Esophagus muscularis mucosa (tissue), 4 donors: ENCODE measurements at regions not wholly inside any gene's neighbourhood (a gene's known extent, or its start where the extent isn't known, plus 50 kb on each side); places are given as distances from the start of the nearest gene placed in this dataset.

Source experiments
- DNase-seq: peaks from one replicate; pipeline ENCODE4 v3.0.0-alpha.2; 2017; ENCODE audit errors: extremely low spot score
- H3K27ac ChIP-seq, 4 donors: fragments of 200-600 bp; sonication (generic); replicated peaks in 1 of 4; 1 replicate in 3 of 4; 2 replicates in 1 of 4; pipeline ENCODE4 v1.5.1; 2016 to 2019; ENCODE audit warnings: mild to moderate bottlenecking in 1 of 4
- H3K27me3 ChIP-seq, 4 donors: fragments of 200-600 bp; sonication (generic); one replicate each; pipeline versions ENCODE4 v1.5.1 to v1.6.0; 2016 to 2019
- H3K36me3 ChIP-seq, 4 donors: fragments of 200-600 bp; sonication (generic); one replicate each; pipeline ENCODE4 v1.5.1; 2016 to 2019
- H3K4me1 ChIP-seq, 4 donors: fragments of 200-600 bp; sonication (generic); one replicate each; pipeline ENCODE4 v1.5.1; 2016 to 2019
- H3K4me3 ChIP-seq, 4 donors: fragments of 200-600 bp; sonication (generic); 1 replicate in 2 of 4; 2 replicates in 2 of 4; pipeline ENCODE4 v1.5.1; 2016 to 2019; ENCODE audit warnings: mild to moderate bottlenecking in 4 of 4, moderate library complexity in 1 of 4
- H3K9me3 ChIP-seq, 4 donors: fragments of 200-600 bp; sonication (generic); 1 replicate in 3 of 4; 2 replicates in 1 of 4; pipeline ENCODE4 v1.5.1; 2016 to 2019
- CTCF ChIP-seq, 3 experiments: fragments of 200-600 bp in 2 of 3; fragments of 450-650 bp in 1 of 3; sonication (generic) in 2 of 3; IDR thresholded peaks; one replicate each; pipeline ENCODE4 v1.5.1; 2017 to 2019; ENCODE audit warnings: antibody characterized with exemption in 3 of 3, mild to moderate bottlenecking in 2 of 3, moderate library complexity in 1 of 3
- EP300 ChIP-seq: sonication (generic); formaldehyde crosslinking; IDR thresholded peaks from one replicate; pipeline ENCODE4 v1.6.1; 2017; ENCODE audit warnings: antibody characterized with exemption
- POLR2A ChIP-seq: fragments of 450-650 bp; IDR thresholded peaks from one replicate; pipeline ENCODE4 v1.6.1; 2017; ENCODE audit warnings: antibody characterized with exemption, moderate library complexity, mild to moderate bottlenecking, low read depth
- POLR2AphosphoS5 ChIP-seq, 2 donors: sonication (generic); formaldehyde crosslinking; IDR thresholded peaks; one replicate each; pipeline ENCODE4 v1.6.1; 2017; ENCODE audit warnings: antibody characterized with exemption in 2 of 2
- WGBS: methylation state at CpG from one replicate; pipeline ENCODE4 v1.1.5; 2018; 5-methylcytosine and 5-hydroxymethylcytosine counted together
- intact Hi-C: fragments of 100-400 bp; cut with DNase I; formaldehyde crosslinking; loops from one replicate; pipeline ENCODE4 v1.15.1; 2023

GRCh38 chr18:61756244-61756643, 136.6 kb downstream of the RNF152 start:
- TF ChIP-seq EP300 (no peak), CTCF (IDR thresholded peaks at IDR 0.05) (no peak), POLR2A (no peak), POLR2AphosphoS5 (IDR thresholded peaks at IDR 0.05) (no peak)
- no peak overlapping the region for H3K4me3 ChIP-seq
- no peak overlapping the region for H3K27ac ChIP-seq
- no peaks in the 10 kb centered on the region for H3K9me3 ChIP-seq
- WGBS, result 82% methylated on average over 3 of the region's 3 CpGs
- H3K36me3 ChIP-seq, result no peaks in the 10 kb centered on the region
- H3K4me1 ChIP-seq, result peaks cover 0 to 2% (median 0%) of the 10 kb centered on the region in 4 donors
- intact Hi-C loops, result no loop called here
- DNase-seq, result no peak
- H3K27me3 ChIP-seq, result no peaks in the 10 kb centered on the region

GRCh38 chr18:61755555-61755954, 137.3 kb downstream of the RNF152 start:
- Histone ChIP-seq H3K36me3 (no peaks in the 10 kb centered on the region), H3K27me3 (no peaks in the 10 kb centered on the region), H3K4me3 (no peak overlapping the region), H3K4me1 (peaks cover 0 to 4% (median 0%) of the 10 kb centered on the region in 4 donors), H3K9me3 (no peaks in the 10 kb centered on the region), H3K27ac (no peak overlapping the region)
- 80% methylated on average over 6 of the region's 7 CpGs for WGBS
- intact Hi-C loops, result no loop called here
- TF ChIP-seq CTCF (IDR thresholded peaks at IDR 0.05) (no peak), POLR2AphosphoS5 (IDR thresholded peaks at IDR 0.05) (no peak), POLR2A (no peak), EP300 (no peak)
- DNase-seq, result no peak

- 90% methylated on average over 5 of the region's 5 CpGs for WGBS
- Histone ChIP-seq H3K4me3 (no peak overlapping the region), H3K27ac (no peak overlapping the region), H3K36me3 (no peaks in the 10 kb centered on the region), H3K27me3 (no peaks in the 10 kb centered on the region), H3K4me1 (peaks cover 0 to 4% (median 0%) of the 10 kb centered on the region in 4 donors), H3K9me3 (no peaks in the 10 kb centered on the region)
- intact Hi-C loops, result no loop called here
- no peak for DNase-seq
- TF ChIP-seq POLR2AphosphoS5 (IDR thresholded peaks at IDR 0.05), result no peak
- no peak for TF ChIP-seq EP300
- no peak for TF ChIP-seq POLR2A
- no peak for TF ChIP-seq CTCF (IDR thresholded peaks at IDR 0.05)
Observed at GRCh38 chr18:61754039-61754583, 138.7 kb downstream of the RNF152 start.

GRCh38 chr18:61753373-61753772, 139.4 kb downstream of the RNF152 start:
- TF ChIP-seq EP300 (no peak), CTCF (IDR thresholded peaks at IDR 0.05) (no peak), POLR2A (no peak), POLR2AphosphoS5 (IDR thresholded peaks at IDR 0.05) (no peak)
- H3K9me3 ChIP-seq, result no peaks in the 10 kb centered on the region
- no peaks in the 10 kb centered on the region for H3K36me3 ChIP-seq
- H3K4me3 ChIP-seq, result no peak overlapping the region
- peaks cover 0 to 4% (median 0%) of the 10 kb centered on the region in 4 donors for H3K4me1 ChIP-seq
- no peak for DNase-seq
- WGBS, result 92% methylated on average over 1 of the region's 1 CpG
- H3K27me3 ChIP-seq, result no peaks in the 10 kb centered on the region
- intact Hi-C loops, result no loop called here
- no peak overlapping the region for H3K27ac ChIP-seq

- Histone ChIP-seq H3K9me3 (no peaks in the 10 kb centered on the region), H3K4me3 (no peak overlapping the region), H3K27me3 (no peaks in the 10 kb centered on the region), H3K4me1 (peaks cover 0 to 4% (median 0%) of the 10 kb centered on the region in 4 donors), H3K27ac (no peak overlapping the region), H3K36me3 (no peaks in the 10 kb centered on the region)
- intact Hi-C loops, result no loop called here
- DNase-seq, result no peak
- TF ChIP-seq POLR2AphosphoS5 (IDR thresholded peaks at IDR 0.05) (no peak), POLR2A (no peak), CTCF (IDR thresholded peaks at IDR 0.05) (no peak), EP300 (no peak)
- 93% methylated on average over 5 of the region's 5 CpGs for WGBS
Observed at GRCh38 chr18:61752973-61753372, 139.8 kb downstream of the RNF152 start.
